ENCODE measurements at regions not wholly inside any gene's neighbourhood (a gene's known extent, or its start where the extent isn't known, plus 50 kb on each side); places are given as distances from the start of the nearest gene placed in this dataset.

DNA sequence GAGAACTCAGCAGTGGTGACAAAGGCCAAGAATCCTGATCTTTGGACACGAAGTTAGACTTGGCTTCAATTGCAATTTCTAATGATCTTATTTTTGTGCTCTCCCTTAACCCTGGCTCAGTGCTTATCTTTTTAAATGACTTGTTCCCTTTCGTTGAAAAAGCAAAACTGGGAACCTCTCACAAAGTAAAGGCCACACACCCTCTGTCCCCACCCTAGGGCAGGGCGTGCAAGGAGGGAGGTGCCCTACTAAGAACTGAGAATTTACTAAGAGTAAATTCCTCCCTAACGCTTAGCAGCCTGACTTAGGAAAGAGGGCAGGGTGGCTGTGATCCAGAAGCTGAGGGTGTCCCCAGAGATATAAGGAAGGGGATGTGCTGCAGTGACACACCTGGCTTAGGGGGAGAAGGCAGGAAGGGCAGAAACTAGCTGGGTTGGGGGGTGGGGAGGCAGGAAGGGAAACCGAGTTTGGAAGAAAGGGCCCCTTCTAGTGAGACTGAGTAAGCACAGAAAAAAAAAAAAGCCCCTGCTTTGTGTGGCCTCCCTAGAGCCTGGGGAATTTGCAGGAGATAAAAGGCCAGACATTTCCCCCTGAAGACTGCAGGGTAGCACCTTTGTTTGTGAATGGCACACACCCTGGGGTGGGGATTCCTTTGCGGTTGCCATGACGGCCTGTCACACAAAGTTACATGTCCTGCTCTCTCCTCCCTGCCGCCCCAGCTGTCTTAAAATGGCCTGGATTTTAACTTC, 435.1 kb downstream of the EFNB2 start:
- H3K4me3 ChIP-seq (ENCODE audit: control insufficient read depth, low read depth, low read length) = no peak overlapping the region
- TF ChIP-seq, protein P1, sequence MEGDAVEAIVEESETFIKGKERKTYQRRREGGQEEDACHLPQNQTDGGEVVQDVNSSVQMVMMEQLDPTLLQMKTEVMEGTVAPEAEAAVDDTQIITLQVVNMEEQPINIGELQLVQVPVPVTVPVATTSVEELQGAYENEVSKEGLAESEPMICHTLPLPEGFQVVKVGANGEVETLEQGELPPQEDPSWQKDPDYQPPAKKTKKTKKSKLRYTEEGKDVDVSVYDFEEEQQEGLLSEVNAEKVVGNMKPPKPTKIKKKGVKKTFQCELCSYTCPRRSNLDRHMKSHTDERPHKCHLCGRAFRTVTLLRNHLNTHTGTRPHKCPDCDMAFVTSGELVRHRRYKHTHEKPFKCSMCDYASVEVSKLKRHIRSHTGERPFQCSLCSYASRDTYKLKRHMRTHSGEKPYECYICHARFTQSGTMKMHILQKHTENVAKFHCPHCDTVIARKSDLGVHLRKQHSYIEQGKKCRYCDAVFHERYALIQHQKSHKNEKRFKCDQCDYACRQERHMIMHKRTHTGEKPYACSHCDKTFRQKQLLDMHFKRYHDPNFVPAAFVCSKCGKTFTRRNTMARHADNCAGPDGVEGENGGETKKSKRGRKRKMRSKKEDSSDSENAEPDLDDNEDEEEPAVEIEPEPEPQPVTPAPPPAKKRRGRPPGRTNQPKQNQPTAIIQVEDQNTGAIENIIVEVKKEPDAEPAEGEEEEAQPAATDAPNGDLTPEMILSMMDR (IDR thresholded peaks at IDR 0.05; ENCODE audit: control insufficient read depth, insufficient read depth, low read depth, low read length, missing control alignments) = no peak
- DNase-seq (ENCODE audit: low read depth) = no peak

DNA sequence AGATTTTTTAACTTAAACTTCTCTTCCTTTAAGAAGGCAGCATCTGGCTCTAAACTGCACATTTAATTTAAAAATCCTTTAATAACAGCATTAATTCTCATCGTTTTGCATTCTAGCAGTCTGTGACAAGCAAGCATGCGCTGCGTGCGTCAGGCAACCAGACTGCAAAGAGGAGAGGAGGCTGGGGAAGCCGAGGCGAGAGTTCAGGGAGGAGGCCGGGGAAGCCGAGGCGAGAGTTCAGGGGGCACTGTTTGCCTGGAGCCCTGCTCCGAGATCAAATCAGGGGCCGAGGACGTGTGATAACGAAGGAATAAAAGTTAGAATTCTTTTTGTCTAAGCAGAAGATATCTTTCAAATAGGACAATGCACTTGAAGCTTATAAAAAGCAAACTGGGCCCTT, 435.7 kb downstream of the EFNB2 start:
- TF ChIP-seq, protein P1 (IDR thresholded peaks at IDR 0.05; ENCODE audit: control insufficient read depth, insufficient read depth, low read depth, low read length, missing control alignments) = no peak
- no peak for DNase-seq (ENCODE audit: low read depth)
- no peak overlapping the region for H3K4me3 ChIP-seq (ENCODE audit: control insufficient read depth, low read depth, low read length)

DNA sequence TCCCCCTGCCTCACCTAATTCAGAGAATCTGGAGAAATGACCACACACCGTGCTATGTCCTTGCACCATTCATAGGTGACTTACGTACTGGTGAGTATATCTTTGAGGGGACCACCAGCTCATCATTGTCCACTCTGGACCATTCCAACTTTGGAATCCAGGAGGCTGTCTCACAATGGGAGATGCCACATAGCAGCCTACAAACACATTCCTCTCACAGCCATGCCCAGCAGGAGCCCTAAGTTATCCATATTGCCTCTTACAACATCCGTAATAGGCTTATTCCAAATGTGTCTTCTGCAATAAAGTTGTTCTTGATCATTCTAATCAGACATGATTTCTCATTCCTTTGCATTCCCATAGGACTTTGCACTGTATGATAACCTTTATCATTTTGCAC, 436.7 kb downstream of the EFNB2 start:
- DNase-seq (ENCODE audit: low read depth) = no peak
- TF ChIP-seq, protein P1 (IDR thresholded peaks at IDR 0.05; ENCODE audit: control insufficient read depth, insufficient read depth, low read depth, low read length, missing control alignments) = no peak
- H3K4me3 ChIP-seq (ENCODE audit: control insufficient read depth, low read depth, low read length) = no peak overlapping the region

DNA sequence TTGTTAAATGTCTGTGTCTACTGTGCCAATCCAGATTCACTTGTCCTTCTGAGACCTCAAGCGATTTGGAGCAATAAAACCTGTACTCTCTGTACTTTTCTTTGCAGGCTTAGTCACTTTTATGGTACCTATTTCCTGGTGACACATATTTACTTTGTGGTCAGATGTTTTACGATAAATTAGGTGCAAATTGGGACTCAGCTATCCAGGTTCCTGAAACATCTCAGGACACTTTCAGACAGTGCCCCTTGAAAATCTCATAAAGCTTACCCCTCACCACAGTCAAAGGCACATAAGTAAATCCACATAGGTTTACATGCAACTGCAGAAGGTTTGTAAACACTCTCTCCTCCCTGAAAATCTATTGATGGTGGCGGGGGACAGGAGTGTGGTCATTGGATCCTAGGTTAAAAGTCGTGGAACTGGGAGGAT, 438.8 kb downstream of the EFNB2 start:
- TF ChIP-seq, protein P1 (IDR thresholded peaks at IDR 0.05; ENCODE audit: control insufficient read depth, insufficient read depth, low read depth, low read length, missing control alignments) = no peak
- H3K4me3 ChIP-seq (ENCODE audit: control insufficient read depth, low read depth, low read length) = no peak overlapping the region
- no peak for DNase-seq (ENCODE audit: low read depth)

DNA sequence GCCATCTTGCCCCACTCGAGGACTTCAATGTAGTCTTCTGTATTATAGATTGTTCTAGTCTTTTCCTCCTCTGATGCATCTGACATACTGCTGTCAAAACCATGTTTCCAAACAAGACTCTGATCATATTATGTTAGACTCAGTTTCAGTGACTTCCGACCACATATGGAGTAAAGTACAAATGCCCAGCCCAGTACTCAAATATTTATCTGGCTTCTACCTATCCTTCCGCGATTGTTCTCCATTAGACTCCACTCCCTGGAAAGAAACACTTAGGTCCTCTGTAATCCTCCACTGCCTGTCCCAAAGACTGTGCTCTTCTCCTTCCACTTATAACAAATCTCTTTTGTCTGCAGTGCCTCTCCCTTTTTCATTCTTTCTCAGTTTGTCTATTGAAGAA, 439.5 kb downstream of the EFNB2 start:
- H3K4me3 ChIP-seq (ENCODE audit: control insufficient read depth, low read depth, low read length) = no peak overlapping the region
- TF ChIP-seq, protein P1 (IDR thresholded peaks at IDR 0.05; ENCODE audit: control insufficient read depth, insufficient read depth, low read depth, low read length, missing control alignments) = no peak
- no peak for DNase-seq (ENCODE audit: low read depth)

DNA sequence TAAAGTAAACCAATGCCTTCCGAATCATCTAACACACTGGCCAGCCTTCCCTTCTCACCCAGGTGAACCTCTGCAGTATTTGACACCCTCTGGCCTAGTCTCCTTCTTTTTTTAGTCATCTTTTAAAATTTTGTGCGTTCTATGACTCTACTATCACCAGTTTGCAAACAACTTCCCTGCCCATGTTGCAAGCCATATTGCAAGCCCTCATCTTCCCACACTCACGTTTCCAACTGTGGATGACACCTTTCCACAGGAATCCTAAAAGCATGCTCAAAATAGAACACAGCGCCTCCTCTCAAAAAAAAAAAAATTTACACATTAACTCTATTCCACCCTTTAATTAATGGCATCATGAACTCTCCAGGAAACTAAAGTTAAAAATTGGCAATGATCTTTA, 440.1 kb downstream of the EFNB2 start:
- H3K4me3 ChIP-seq (ENCODE audit: control insufficient read depth, low read depth, low read length) = no peak overlapping the region
- DNase-seq (ENCODE audit: low read depth) = no peak
- TF ChIP-seq, protein P1 (IDR thresholded peaks at IDR 0.05; ENCODE audit: control insufficient read depth, insufficient read depth, low read depth, low read length, missing control alignments) = no peak

Measured in AG09309 (cell line).